HCT116 (cell line): ENCODE measurements at regions not wholly inside any gene's neighbourhood (a gene's known extent, or its start where the extent isn't known, plus 50 kb on each side); places are given as distances from the start of the nearest gene placed in this dataset.

ENCODE experiments used
- ATAC-seq: fragments of 200-7000 bp; cut with Tn5 transposase; 2 replicates; pipeline ENCODE4 v1.9.1; 2020; ENCODE audit warnings: mild to moderate bottlenecking, moderate library complexity
- BruUV-seq: library from RNA; stranded (reverse); fragments of 400-500 nt; replicated peaks from 2 replicates; lab custom pipeline; 2021; lab: Mats Ljungman, UMichigan
- CTCF ChIA-PET: fragments of 300-600 bp; sonication (Branson Sonifier 250); formaldehyde crosslinking; loops from one replicate; lab custom pipeline; 2021; ENCODE audit warnings: antibody characterized with exemption; lab: Charles Lee
- POLR2A ChIA-PET: fragments of 300-600, 350-600 bp; sonication (Branson Sonifier 250); formaldehyde crosslinking; loops from one replicate; lab custom pipeline; 2021; ENCODE audit warnings: antibody characterized with exemption; lab: Charles Lee
- RAD21 ChIA-PET, 2 experiments: fragments of 300-600 bp; sonication (Branson Sonifier 250); formaldehyde crosslinking; loops; one replicate each; lab custom pipeline; 2023; ENCODE audit warnings: low total read pairs in 2 of 2; ENCODE audit not compliant: uncharacterized antibody in 2 of 2, unreplicated experiment in 2 of 2, low non-redundant PET in 1 of 2; lab: Charles Lee
- DNase-seq: peaks from one replicate; pipeline ENCODE4 v3.0.0-alpha.2; 2010; ENCODE audit warnings: low read depth, low spot score
- H2AFZ ChIP-seq: fragments of 200-600 bp; shearing (Covaris generic), sonication (generic); 2 replicates; pipeline ENCODE4 v1.6.1; 2017; ENCODE audit warnings: low read depth, mixed run types, mixed read lengths, antibody characterized with exemption, low read length; ENCODE audit not compliant: poor library complexity, severe bottlenecking
- H3K27ac ChIP-seq: 2 replicates; pipeline ENCODE4 v1.5.1; 2012; ENCODE audit warnings: low read depth, low read length
- H3K27me3 ChIP-seq: fragments of 200-600 bp; sonication (generic); 2 replicates; pipeline ENCODE4 v1.6.1; 2016; ENCODE audit warnings: mixed run types, low read length, mixed read lengths; ENCODE audit not compliant: insufficient read depth
- H3K36me3 ChIP-seq, 2 experiments: fragments of 200-500 bp in 1 of 2; fragments of 200-600 bp in 1 of 2; sonication (Bioruptor generic) in 1 of 2; sonication (generic) in 1 of 2; 2 replicates each; pipeline versions ENCODE4 v1.5.1 to v1.6.1; 2014 to 2016; ENCODE audit warnings: low read length in 2 of 2, inconsistent platforms in 1 of 2, mixed read lengths in 1 of 2, mixed run types in 1 of 2; ENCODE audit not compliant: insufficient read depth in 2 of 2, control insufficient read depth in 1 of 2
- H3K4me1 ChIP-seq, 2 experiments: fragments of 200-600 bp in 1 of 2; sonication (generic) in 1 of 2; 2 replicates each; pipeline versions ENCODE4 v1.5.1 to v1.6.1; 2012 to 2017; ENCODE audit warnings: low read length in 2 of 2, inconsistent platforms in 1 of 2, mild to moderate bottlenecking in 1 of 2, mixed read lengths in 1 of 2, mixed run types in 1 of 2, moderate library complexity in 1 of 2; ENCODE audit not compliant: insufficient read depth in 2 of 2, control insufficient read depth in 1 of 2
- H3K4me2 ChIP-seq: fragments of 200-600 bp; sonication (generic); 2 replicates; pipeline ENCODE4 v1.6.1; 2017; ENCODE audit warnings: mixed run types, low read length, mixed read lengths
- H3K4me3 ChIP-seq, 2 experiments: fragments of 200-600 bp in 1 of 2; sonication (generic) in 1 of 2; replicated peaks in 1 of 2; 2 replicates each; pipeline ENCODE4 v1.5.1; 2011 to 2016; ENCODE audit warnings: low read length in 2 of 2, control low read depth in 1 of 2, low read depth in 1 of 2, mild to moderate bottlenecking in 1 of 2, mixed read lengths in 1 of 2, mixed run types in 1 of 2
- H3K79me2 ChIP-seq: fragments of 200-600 bp; sonication (generic); 2 replicates; pipeline ENCODE4 v1.6.1; 2017; ENCODE audit warnings: mild to moderate bottlenecking, mixed run types, low read length, moderate library complexity, mixed read lengths; ENCODE audit not compliant: insufficient read depth
- H3K9ac ChIP-seq: fragments of 200-600 bp; sonication (generic); 2 replicates; pipeline ENCODE4 v1.6.1; 2016; ENCODE audit warnings: low read length, mixed read lengths
- H3K9me2 ChIP-seq: fragments of 200-600 bp; sonication (generic), shearing (Covaris generic); 2 replicates; pipeline ENCODE4 v1.6.1; 2017; ENCODE audit warnings: mixed run types, mild to moderate bottlenecking, moderate library complexity; ENCODE audit not compliant: insufficient read depth
- H3K9me3 ChIP-seq, 2 experiments: fragments of 200-500 bp in 1 of 2; fragments of 200-600 bp in 1 of 2; sonication (Bioruptor generic) in 1 of 2; sonication (generic) in 1 of 2; 2 replicates each; pipeline ENCODE4 v1.6.1; 2014 to 2017; ENCODE audit warnings: low read length in 2 of 2, mixed read lengths in 2 of 2, inconsistent platforms in 1 of 2, low read depth in 1 of 2, mild to moderate bottlenecking in 1 of 2, mixed run types in 1 of 2, moderate library complexity in 1 of 2; ENCODE audit not compliant: control insufficient read depth in 1 of 2, insufficient read depth in 1 of 2
- H4K20me1 ChIP-seq: fragments of 200-600 bp; sonication (generic), shearing (Covaris generic); 2 replicates; pipeline ENCODE4 v1.6.1; 2017; ENCODE audit warnings: mixed run types, mild to moderate bottlenecking, moderate library complexity; ENCODE audit not compliant: insufficient read depth
- CBX3 ChIP-seq: IDR thresholded peaks from 2 replicates; pipeline ENCODE4 v1.6.1; 2012; ENCODE audit warnings: low read depth
- CEBPB ChIP-seq: IDR thresholded peaks from 2 replicates; pipeline ENCODE4 v1.6.1; 2012; ENCODE audit warnings: low read depth
- EGR1 ChIP-seq: IDR thresholded peaks from 2 replicates; pipeline ENCODE4 v1.6.1; 2012; ENCODE audit warnings: low read depth
- ELF1 ChIP-seq: IDR thresholded peaks from 2 replicates; pipeline ENCODE4 v1.6.1; 2012; ENCODE audit warnings: low read depth, borderline replicate concordance
- EZH2 ChIP-seq: fragments of 200-600 bp; sonication (generic); IDR thresholded peaks from 2 replicates; pipeline ENCODE4 v1.6.1; 2017; ENCODE audit warnings: antibody characterized with exemption, mixed run types
- EZH2phosphoT487 ChIP-seq: fragments of 200-600 bp; IDR thresholded peaks from 2 replicates; pipeline ENCODE4 v1.6.1; 2018; ENCODE audit warnings: antibody characterized with exemption, borderline replicate concordance
- FOSL1 ChIP-seq: IDR thresholded peaks from 2 replicates; pipeline ENCODE4 v1.6.1; 2012; ENCODE audit warnings: low read depth
- JUND ChIP-seq: IDR thresholded peaks from 2 replicates; pipeline ENCODE4 v1.6.1; 2012
- POLR2A ChIP-seq: IDR thresholded peaks from 2 replicates; pipeline ENCODE4 v1.7.0; 2011; ENCODE audit warnings: borderline replicate concordance; ENCODE audit not compliant: insufficient read depth, insufficient read length; ENCODE audit errors: extremely low read depth
- POLR2AphosphoS5 ChIP-seq: IDR thresholded peaks from 2 replicates; pipeline ENCODE4 v1.6.1; 2011; ENCODE audit warnings: mild to moderate bottlenecking, low read depth, low read length, moderate library complexity
- RAD21 ChIP-seq: IDR thresholded peaks from 2 replicates; pipeline ENCODE4 v1.6.1; 2012; ENCODE audit warnings: low read depth, mild to moderate bottlenecking
- SP1 ChIP-seq: IDR thresholded peaks from 2 replicates; pipeline ENCODE4 v1.6.1; 2012; ENCODE audit warnings: low read depth
- TCF7L2 ChIP-seq: IDR thresholded peaks from 2 replicates; pipeline ENCODE4 v1.7.0; 2011; ENCODE audit warnings: borderline replicate concordance, inconsistent platforms; ENCODE audit not compliant: insufficient read depth, insufficient read length; ENCODE audit errors: extremely low read depth
- ZBTB33 ChIP-seq: IDR thresholded peaks from 2 replicates; pipeline ENCODE4 v1.6.1; 2011; ENCODE audit warnings: mild to moderate bottlenecking, low read length, moderate library complexity; ENCODE audit not compliant: insufficient replicate concordance; ENCODE audit errors: extremely low read depth
- ZNF274 ChIP-seq: fragments of 200-500 bp; sonication (Bioruptor generic); IDR thresholded peaks from 2 replicates; pipeline ENCODE4 v1.6.1; 2014; ENCODE audit warnings: mild to moderate bottlenecking, low read depth, low read length, inconsistent platforms
- intact Hi-C: fragments of 100-400 bp; cut with micrococcal nuclease; formaldehyde crosslinking; loops from 2 replicates; pipeline ENCODE4 v1.10.0; 2022
- TF ChIP-seq, protein P1 (sequence below), 3 experiments: fragments of 200-600 bp in 1 of 3; sonication (generic) in 1 of 3; IDR thresholded peaks in 2 of 3; conservative IDR thresholded peaks in 1 of 3; 2 replicates each; pipeline ENCODE4 v1.5.1; 2012 to 2017; ENCODE audit warnings: low read depth in 2 of 3, low read length in 2 of 3, antibody characterized with exemption in 1 of 3, borderline replicate concordance in 1 of 3, control low read depth in 1 of 3, mild to moderate bottlenecking in 1 of 3, mixed read lengths in 1 of 3, mixed run types in 1 of 3, moderate library complexity in 1 of 3; ENCODE audit not compliant: insufficient read depth in 1 of 3
- TF ChIP-seq, protein P2 (sequence below): IDR thresholded peaks from 2 replicates; pipeline ENCODE4 v1.6.1; 2012
- TF ChIP-seq, protein P3 (sequence below): IDR thresholded peaks from 2 replicates; pipeline ENCODE4 v1.6.1; 2012; ENCODE audit warnings: low read depth

DNA sequence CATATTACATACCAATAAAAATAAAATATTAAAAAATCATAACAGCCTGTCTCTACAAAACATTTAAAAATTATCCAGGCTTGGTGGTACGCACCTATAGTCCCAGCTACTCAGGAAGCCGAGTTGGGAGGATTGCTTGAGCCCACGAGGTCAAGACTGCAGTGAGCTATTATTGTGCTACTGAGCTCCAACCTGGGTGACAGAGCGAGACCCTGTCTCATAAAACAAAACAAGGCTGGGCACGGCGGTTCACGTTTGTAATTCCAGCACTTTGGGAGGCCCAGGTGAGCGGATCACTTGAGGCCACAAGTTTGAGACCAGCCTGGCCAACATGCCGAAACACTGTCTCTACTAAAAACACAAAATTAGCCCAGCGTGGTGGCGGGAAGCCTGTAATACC lies 52.2 kb upstream of the LSM14A start:
- Histone ChIP-seq H3K9ac (no peak overlapping the region), H3K9me2 (no peaks in the 10 kb centered on the region), H4K20me1 (no peaks in the 10 kb centered on the region), H3K27ac (no peak overlapping the region), H3K9me3 (no peaks in the 10 kb centered on the region), H3K4me1 (no peaks in the 10 kb centered on the region), H3K4me2 (no peak overlapping the region)
- ChIA-PET CTCF (interaction anchor here (1.1 to 1.4 kb wide), 2 partner anchors 14 to 25 kb away, joined by 3 to 4 read pairs; no protein-coding TSS in a partner anchor), POLR2A (no interaction called here)
- ATAC-seq, result no peak
- no peak for TF ChIP-seq ZNF274
- TF ChIP-seq ELF1, result no peak
- TF ChIP-seq, protein P1, sequence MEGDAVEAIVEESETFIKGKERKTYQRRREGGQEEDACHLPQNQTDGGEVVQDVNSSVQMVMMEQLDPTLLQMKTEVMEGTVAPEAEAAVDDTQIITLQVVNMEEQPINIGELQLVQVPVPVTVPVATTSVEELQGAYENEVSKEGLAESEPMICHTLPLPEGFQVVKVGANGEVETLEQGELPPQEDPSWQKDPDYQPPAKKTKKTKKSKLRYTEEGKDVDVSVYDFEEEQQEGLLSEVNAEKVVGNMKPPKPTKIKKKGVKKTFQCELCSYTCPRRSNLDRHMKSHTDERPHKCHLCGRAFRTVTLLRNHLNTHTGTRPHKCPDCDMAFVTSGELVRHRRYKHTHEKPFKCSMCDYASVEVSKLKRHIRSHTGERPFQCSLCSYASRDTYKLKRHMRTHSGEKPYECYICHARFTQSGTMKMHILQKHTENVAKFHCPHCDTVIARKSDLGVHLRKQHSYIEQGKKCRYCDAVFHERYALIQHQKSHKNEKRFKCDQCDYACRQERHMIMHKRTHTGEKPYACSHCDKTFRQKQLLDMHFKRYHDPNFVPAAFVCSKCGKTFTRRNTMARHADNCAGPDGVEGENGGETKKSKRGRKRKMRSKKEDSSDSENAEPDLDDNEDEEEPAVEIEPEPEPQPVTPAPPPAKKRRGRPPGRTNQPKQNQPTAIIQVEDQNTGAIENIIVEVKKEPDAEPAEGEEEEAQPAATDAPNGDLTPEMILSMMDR (IDR thresholded peaks at IDR 0.05 in 2 of 3, conservative IDR thresholded peaks at IDR 0.05 in 1 of 3; ENCODE audit: borderline replicate concordance in 1 of 3, insufficient read depth in 1 of 3, low read depth in 2 of 3, low read length in 2 of 3), result no peak
- TF ChIP-seq, protein P2, sequence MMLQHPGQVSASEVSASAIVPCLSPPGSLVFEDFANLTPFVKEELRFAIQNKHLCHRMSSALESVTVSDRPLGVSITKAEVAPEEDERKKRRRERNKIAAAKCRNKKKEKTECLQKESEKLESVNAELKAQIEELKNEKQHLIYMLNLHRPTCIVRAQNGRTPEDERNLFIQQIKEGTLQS, result no peak
- TF ChIP-seq FOSL1, result no peak
- no peak for TF ChIP-seq EZH2
- no peak for TF ChIP-seq CBX3
- TF ChIP-seq JUND, result no peak
- TF ChIP-seq SP1, result no peak
- no peak for TF ChIP-seq CEBPB
- TF ChIP-seq, protein P3, sequence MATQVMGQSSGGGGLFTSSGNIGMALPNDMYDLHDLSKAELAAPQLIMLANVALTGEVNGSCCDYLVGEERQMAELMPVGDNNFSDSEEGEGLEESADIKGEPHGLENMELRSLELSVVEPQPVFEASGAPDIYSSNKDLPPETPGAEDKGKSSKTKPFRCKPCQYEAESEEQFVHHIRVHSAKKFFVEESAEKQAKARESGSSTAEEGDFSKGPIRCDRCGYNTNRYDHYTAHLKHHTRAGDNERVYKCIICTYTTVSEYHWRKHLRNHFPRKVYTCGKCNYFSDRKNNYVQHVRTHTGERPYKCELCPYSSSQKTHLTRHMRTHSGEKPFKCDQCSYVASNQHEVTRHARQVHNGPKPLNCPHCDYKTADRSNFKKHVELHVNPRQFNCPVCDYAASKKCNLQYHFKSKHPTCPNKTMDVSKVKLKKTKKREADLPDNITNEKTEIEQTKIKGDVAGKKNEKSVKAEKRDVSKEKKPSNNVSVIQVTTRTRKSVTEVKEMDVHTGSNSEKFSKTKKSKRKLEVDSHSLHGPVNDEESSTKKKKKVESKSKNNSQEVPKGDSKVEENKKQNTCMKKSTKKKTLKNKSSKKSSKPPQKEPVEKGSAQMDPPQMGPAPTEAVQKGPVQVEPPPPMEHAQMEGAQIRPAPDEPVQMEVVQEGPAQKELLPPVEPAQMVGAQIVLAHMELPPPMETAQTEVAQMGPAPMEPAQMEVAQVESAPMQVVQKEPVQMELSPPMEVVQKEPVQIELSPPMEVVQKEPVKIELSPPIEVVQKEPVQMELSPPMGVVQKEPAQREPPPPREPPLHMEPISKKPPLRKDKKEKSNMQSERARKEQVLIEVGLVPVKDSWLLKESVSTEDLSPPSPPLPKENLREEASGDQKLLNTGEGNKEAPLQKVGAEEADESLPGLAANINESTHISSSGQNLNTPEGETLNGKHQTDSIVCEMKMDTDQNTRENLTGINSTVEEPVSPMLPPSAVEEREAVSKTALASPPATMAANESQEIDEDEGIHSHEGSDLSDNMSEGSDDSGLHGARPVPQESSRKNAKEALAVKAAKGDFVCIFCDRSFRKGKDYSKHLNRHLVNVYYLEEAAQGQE, result no peak
- TF ChIP-seq RAD21, result no peak
- TF ChIP-seq EZH2phosphoT487, result no peak
- no peak for TF ChIP-seq TCF7L2
- no peak for TF ChIP-seq POLR2AphosphoS5
- TF ChIP-seq EGR1, result no peak
- TF ChIP-seq POLR2A, result no peak
- no peak for TF ChIP-seq ZBTB33
- TF ChIP-seq, all 23 proteins: peak for 0
- no peak overlapping the region for H3K4me3 ChIP-seq
- no peaks in the 10 kb centered on the region for H3K79me2 ChIP-seq
- RAD21 ChIA-PET, result no interaction called here
- H2AFZ ChIP-seq, result no peak overlapping the region
- intact Hi-C loops, result no loop called here
- DNase-seq, result no peak
- H3K36me3 ChIP-seq, result no peaks in the 10 kb centered on the region
- no TSS peak for BruUV-seq
- no peaks in the 10 kb centered on the region for H3K27me3 ChIP-seq
